ENCODE measurements at regions not wholly inside any gene's neighbourhood (a gene's known extent, or its start where the extent isn't known, plus 50 kb on each side); places are given as distances from the start of the nearest gene placed in this dataset.

DNA sequence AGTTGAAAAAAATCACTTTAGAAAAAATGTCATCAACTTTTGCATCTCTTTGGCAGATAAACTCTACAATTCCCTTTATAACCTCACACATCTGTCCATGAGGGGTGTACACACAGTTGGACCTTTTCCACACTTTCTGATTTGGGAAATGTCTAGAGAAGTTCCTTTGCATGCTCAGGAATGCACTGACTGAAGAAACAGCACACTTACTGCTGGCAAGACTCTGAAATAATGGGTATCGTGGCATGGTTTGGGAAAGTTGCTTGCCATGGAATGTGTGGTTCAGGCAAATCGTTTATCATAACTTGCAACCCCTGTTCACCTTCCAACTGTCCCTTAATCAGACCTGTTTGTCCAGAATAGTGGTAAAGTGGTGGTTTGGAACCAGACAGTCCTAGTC is 135.3 kb upstream of the TGFBR2 start:
- Histone ChIP-seq H3K4me3 (no peak overlapping the region), H3K9me3 (no peaks in the 10 kb centered on the region), H3K4me1 (peaks cover 0 to 5% (median 2%) of the 10 kb centered on the region in 4 donors), H3K27ac (no peak overlapping the region), H3K27me3 (no peaks in the 10 kb centered on the region), H3K36me3 (no peaks in the 10 kb centered on the region)
- WGBS, 5 donors = 43 to 74% (median 56%) methylated on average over 2 of the region's 2 CpGs
- TF ChIP-seq POLR2AphosphoS5 (IDR thresholded peaks at IDR 0.05) (no peak), POLR2A (IDR thresholded peaks at IDR 0.05) (no peak), EP300 (IDR thresholded peaks at IDR 0.05) (no peak)
- TF ChIP-seq, protein P1, sequence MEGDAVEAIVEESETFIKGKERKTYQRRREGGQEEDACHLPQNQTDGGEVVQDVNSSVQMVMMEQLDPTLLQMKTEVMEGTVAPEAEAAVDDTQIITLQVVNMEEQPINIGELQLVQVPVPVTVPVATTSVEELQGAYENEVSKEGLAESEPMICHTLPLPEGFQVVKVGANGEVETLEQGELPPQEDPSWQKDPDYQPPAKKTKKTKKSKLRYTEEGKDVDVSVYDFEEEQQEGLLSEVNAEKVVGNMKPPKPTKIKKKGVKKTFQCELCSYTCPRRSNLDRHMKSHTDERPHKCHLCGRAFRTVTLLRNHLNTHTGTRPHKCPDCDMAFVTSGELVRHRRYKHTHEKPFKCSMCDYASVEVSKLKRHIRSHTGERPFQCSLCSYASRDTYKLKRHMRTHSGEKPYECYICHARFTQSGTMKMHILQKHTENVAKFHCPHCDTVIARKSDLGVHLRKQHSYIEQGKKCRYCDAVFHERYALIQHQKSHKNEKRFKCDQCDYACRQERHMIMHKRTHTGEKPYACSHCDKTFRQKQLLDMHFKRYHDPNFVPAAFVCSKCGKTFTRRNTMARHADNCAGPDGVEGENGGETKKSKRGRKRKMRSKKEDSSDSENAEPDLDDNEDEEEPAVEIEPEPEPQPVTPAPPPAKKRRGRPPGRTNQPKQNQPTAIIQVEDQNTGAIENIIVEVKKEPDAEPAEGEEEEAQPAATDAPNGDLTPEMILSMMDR (IDR thresholded peaks at IDR 0.05) = no peak
- intact Hi-C loops (cut with DNase I; ENCODE audit: low total_unique reads) = no loop called here
- DNase-seq = no peak

DNA sequence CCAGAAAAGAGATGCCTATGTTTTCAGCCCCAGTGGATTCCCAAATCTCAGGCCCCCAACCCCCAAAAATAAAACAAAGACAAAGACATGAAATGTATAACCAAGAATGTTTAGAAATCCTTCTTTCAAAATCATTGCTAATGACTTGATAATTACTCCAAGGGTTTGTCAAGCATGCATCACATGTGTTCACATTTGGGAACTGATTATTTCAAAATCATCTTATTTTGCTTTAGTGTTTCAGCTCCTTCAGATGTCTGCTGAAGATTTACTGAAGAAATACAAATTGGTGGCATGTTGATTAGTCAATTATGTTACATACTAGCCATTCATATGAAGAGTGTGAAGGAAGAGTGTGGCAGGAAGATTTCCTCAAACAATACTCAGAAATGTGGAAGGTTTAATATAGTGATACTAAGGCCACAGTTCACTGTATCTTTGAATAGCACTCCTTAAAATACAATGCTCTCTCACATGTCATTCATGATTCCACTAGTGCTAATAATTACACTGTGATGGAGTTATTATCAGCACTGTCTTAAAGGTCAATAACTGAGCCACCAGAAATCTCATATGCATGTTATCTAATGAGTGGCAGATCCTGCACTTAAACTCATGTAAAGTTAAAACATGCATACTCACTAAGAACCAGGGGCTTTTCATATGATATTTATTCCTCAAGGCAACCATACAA is 134.5 kb upstream of the TGFBR2 start:
- no peak overlapping the region for H3K27ac ChIP-seq
- intact Hi-C loops (cut with DNase I; ENCODE audit: low total_unique reads) = no loop called here
- no peak for DNase-seq

DNA sequence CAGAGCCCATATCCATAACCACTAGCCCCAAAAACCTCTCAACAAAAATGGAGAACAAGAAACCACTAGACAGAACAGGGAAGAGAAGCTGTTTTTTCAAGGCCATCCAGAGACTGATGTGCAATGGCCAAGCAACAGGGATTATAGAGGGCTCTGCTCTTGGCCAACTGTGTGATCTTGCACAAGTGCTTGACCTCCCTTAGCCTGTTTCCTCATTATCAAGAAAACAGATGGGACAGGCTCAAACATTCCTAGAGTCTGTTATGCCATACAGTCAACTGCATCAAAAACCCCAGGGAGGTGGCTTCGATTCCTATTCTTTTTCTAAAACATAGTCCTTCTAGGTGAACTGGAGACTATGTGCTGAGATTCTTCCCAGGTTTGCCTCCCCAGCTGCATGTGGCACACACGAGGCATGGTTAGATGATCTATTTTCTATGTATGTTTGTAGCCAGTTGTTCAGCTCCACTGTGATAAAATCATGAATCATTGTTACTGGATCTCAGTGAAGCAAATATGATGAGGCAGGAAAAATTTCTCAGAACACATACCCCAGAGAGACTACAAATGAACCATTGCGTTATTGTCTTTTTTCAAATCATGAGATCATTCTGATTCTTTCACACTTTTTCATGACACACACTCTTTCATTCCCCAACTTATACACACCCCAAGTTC is 132.9 kb upstream of the TGFBR2 start:
- TF ChIP-seq, protein P1 (IDR thresholded peaks at IDR 0.05) = no peak
- no peak for TF ChIP-seq EP300 (IDR thresholded peaks at IDR 0.05)
- TF ChIP-seq POLR2A (IDR thresholded peaks at IDR 0.05) = no peak
- TF ChIP-seq POLR2AphosphoS5 (IDR thresholded peaks at IDR 0.05) = peak in 2 of 3 donors; percentile 30 to 60
- H3K4me3 ChIP-seq = no peak overlapping the region
- no peak for DNase-seq
- H3K4me1 ChIP-seq = peaks cover 0 to 28% (median 13%) of the 10 kb centered on the region in 4 donors
- WGBS, 5 donors = 84 to 94% (median 87%) methylated on average over 3 of the region's 3 CpGs
- H3K27me3 ChIP-seq = no peaks in the 10 kb centered on the region
- H3K36me3 ChIP-seq = no peaks in the 10 kb centered on the region
- intact Hi-C loops (cut with DNase I; ENCODE audit: low total_unique reads) = no loop called here
- H3K27ac ChIP-seq = peak overlapping the region in 4 of 5 donors; percentile 21 to 53 (median 46)
- H3K9me3 ChIP-seq = no peaks in the 10 kb centered on the region

More for the DNA sequence above, 134.5 kb upstream of the TGFBR2 start:
- Histone ChIP-seq H3K9me3 (no peaks in the 10 kb centered on the region), H3K4me1 (peaks cover 0 to 14% (median 6%) of the 10 kb centered on the region in 4 donors), H3K4me3 (no peak overlapping the region), H3K36me3 (no peaks in the 10 kb centered on the region), H3K27me3 (no peaks in the 10 kb centered on the region)
- no peak for TF ChIP-seq POLR2A (IDR thresholded peaks at IDR 0.05)
- TF ChIP-seq EP300 (IDR thresholded peaks at IDR 0.05) = no peak
- TF ChIP-seq POLR2AphosphoS5 (IDR thresholded peaks at IDR 0.05) = no peak
- TF ChIP-seq, protein P1 (IDR thresholded peaks at IDR 0.05) = no peak

DNA sequence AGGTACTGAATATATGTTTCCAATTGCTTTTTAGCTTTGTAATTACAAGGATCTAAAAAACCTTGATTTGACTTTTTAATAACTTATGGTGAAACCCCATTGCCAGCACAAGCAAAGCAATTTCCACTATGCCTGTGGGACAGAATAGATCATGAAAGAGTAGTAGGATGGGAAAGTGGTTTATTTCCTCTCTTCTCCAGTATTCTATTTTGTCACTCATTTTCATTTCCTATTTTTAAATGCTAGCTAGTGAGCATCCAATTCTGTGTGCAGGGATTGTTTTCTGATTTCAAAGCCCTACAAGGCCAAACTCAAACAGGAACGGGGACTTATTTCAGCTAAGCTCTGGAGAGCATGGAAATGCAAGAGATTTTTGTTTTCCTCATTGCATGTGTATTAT is 132.0 kb upstream of the TGFBR2 start:
- no peak for DNase-seq
- Histone ChIP-seq H3K9me3 (no peaks in the 10 kb centered on the region), H3K36me3 (no peaks in the 10 kb centered on the region), H3K27me3 (no peaks in the 10 kb centered on the region), H3K27ac (peak overlapping the region in 4 of 5 donors; percentile 21 to 53 (median 46)), H3K4me1 (peaks cover 0 to 34% (median 14%) of the 10 kb centered on the region in 4 donors), H3K4me3 (no peak overlapping the region)
- 79 to 94% (median 85%) methylated on average over 1 of the region's 1 CpG for WGBS, 5 donors
- no peak for TF ChIP-seq EP300 (IDR thresholded peaks at IDR 0.05)
- TF ChIP-seq POLR2AphosphoS5 (IDR thresholded peaks at IDR 0.05) = no peak
- TF ChIP-seq, protein P1 (IDR thresholded peaks at IDR 0.05) = no peak
- TF ChIP-seq POLR2A (IDR thresholded peaks at IDR 0.05) = no peak
- intact Hi-C loops (cut with DNase I; ENCODE audit: low total_unique reads) = no loop called here
